ENCODE measurements at regions not wholly inside any gene's neighbourhood (a gene's known extent, or its start where the extent isn't known, plus 50 kb on each side); places are given as distances from the start of the nearest gene placed in this dataset.

DNA sequence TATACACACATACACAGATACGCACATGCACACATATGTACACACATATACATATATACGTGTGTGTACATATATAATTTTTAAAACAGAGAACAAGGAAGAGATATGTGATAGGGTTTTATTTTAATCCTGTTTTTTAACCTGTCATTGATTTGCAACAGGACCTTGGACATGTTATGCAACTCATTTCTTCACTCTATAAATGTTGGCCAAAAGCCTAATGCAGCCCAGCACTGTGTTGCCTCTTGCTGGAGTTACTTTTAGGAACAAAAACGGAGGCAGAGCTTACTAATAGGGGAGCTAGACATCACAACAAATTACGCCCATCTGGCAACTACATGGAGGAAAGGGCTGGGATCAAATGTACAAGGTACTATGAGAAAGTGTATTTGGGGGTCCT lies 179.9 kb upstream of the TAB2 start:
- peaks cover 6% of the 10 kb centered on the region for H3K9me3 Mint-ChIP-seq
- H3K27ac Mint-ChIP-seq: no peak overlapping the region
- no peaks in the 10 kb centered on the region for H3K27me3 Mint-ChIP-seq (ENCODE audit: low read depth)
- H3K36me3 Mint-ChIP-seq: no peaks in the 10 kb centered on the region
- no peak for DNase-seq (ENCODE audit: low spot score in 2 of 2, unreplicated experiment in 2 of 2)
- H3K4me1 Mint-ChIP-seq: peaks cover 20% of the 10 kb centered on the region
- no peak overlapping the region for H3K4me3 Mint-ChIP-seq
- TF ChIP-seq, protein P1, sequence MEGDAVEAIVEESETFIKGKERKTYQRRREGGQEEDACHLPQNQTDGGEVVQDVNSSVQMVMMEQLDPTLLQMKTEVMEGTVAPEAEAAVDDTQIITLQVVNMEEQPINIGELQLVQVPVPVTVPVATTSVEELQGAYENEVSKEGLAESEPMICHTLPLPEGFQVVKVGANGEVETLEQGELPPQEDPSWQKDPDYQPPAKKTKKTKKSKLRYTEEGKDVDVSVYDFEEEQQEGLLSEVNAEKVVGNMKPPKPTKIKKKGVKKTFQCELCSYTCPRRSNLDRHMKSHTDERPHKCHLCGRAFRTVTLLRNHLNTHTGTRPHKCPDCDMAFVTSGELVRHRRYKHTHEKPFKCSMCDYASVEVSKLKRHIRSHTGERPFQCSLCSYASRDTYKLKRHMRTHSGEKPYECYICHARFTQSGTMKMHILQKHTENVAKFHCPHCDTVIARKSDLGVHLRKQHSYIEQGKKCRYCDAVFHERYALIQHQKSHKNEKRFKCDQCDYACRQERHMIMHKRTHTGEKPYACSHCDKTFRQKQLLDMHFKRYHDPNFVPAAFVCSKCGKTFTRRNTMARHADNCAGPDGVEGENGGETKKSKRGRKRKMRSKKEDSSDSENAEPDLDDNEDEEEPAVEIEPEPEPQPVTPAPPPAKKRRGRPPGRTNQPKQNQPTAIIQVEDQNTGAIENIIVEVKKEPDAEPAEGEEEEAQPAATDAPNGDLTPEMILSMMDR (IDR thresholded peaks at IDR 0.05; ENCODE audit: unreplicated experiment): no peak

DNA sequence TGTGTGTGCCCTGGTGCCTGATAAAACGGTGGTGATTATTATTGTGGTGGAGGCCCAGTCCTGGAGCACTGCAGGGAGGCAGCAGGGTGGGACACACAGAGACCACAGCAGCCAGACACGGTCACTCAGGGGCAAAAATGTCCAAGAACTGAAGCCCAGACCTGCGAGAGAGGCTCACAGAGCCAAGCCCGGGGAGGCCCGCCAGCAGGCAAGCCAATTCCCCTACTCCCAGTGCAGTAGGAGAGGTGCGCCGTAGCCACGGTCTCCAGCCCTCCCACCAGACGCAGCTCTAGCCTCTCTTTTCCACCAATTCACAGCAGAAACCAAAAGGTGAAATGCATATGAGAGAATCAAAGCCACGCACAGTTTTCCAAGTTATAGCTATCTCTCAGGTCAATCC lies 179.4 kb upstream of the TAB2 start:
- Mint-ChIP-seq H3K4me3 (no peak overlapping the region), H3K4me1 (peaks cover 20% of the 10 kb centered on the region), H3K36me3 (no peaks in the 10 kb centered on the region), H3K9me3 (peaks cover 6% of the 10 kb centered on the region), H3K27ac (no peak overlapping the region), H3K27me3 (ENCODE audit: low read depth) (no peaks in the 10 kb centered on the region)
- TF ChIP-seq, protein P1 (IDR thresholded peaks at IDR 0.05; ENCODE audit: unreplicated experiment): no peak
- DNase-seq (ENCODE audit: low spot score in 2 of 2, unreplicated experiment in 2 of 2): no peak

DNA sequence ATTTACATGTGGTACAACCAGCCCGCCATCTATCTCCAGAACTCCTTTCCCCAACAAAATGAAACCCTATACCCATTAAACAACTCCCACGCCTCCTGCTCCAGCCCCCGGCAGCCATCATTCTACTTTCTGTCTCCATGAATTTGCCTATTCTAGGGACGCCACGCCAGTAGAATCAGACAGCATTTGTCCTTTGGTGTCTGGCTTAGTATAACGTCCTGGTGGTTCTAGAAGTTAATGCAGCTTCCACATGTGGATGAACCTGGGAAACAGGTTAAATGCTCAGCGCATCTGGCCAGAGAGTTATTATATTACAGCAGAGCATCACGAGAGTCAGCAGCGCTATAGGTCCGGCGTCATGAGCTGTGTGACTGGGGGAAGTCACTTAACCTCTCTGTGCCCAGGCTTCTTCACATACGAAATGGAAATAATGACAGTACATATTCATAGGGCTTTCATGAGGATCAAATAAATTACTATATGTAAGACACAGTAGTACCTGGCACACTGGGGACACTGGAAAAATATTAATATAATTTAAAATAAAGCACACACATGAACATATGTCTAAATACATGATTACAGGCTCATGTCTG lies 178.7 kb upstream of the TAB2 start:
- DNase-seq (ENCODE audit: low spot score in 2 of 2, unreplicated experiment in 2 of 2): no peak
- H3K27me3 Mint-ChIP-seq (ENCODE audit: low read depth): no peaks in the 10 kb centered on the region
- no peaks in the 10 kb centered on the region for H3K36me3 Mint-ChIP-seq
- peaks cover 11% of the 10 kb centered on the region for H3K9me3 Mint-ChIP-seq
- peaks cover 16% of the 10 kb centered on the region for H3K4me1 Mint-ChIP-seq
- peak overlapping the region; percentile 39 for H3K27ac Mint-ChIP-seq
- no peak overlapping the region for H3K4me3 Mint-ChIP-seq
- TF ChIP-seq, protein P1 (IDR thresholded peaks at IDR 0.05; ENCODE audit: unreplicated experiment): no peak

DNA sequence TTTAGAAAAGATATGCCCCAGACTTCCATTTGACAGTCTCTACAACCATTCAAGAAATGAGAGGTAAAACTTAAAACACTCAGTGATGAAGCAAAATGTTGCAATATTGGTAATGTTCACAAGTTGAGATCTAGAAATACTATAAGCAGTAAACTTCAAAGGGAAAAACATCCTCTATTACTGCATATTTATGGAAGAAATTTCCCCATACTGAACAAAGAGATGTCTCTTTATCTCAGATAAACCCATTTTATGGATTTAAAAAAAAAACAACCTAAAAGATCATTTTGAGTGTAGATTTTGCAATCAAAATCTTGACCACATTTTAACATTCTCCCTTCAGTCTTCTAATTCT lies 177.8 kb upstream of the TAB2 start:
- TF ChIP-seq, protein P1 (IDR thresholded peaks at IDR 0.05; ENCODE audit: unreplicated experiment): no peak
- no peak for DNase-seq (ENCODE audit: low spot score in 2 of 2, unreplicated experiment in 2 of 2)
- Mint-ChIP-seq H3K4me1 (peaks cover 16% of the 10 kb centered on the region), H3K27me3 (ENCODE audit: low read depth) (no peaks in the 10 kb centered on the region), H3K9me3 (peaks cover 11% of the 10 kb centered on the region), H3K4me3 (no peak overlapping the region), H3K27ac (peak overlapping the region; percentile 31), H3K36me3 (no peaks in the 10 kb centered on the region)

DNA sequence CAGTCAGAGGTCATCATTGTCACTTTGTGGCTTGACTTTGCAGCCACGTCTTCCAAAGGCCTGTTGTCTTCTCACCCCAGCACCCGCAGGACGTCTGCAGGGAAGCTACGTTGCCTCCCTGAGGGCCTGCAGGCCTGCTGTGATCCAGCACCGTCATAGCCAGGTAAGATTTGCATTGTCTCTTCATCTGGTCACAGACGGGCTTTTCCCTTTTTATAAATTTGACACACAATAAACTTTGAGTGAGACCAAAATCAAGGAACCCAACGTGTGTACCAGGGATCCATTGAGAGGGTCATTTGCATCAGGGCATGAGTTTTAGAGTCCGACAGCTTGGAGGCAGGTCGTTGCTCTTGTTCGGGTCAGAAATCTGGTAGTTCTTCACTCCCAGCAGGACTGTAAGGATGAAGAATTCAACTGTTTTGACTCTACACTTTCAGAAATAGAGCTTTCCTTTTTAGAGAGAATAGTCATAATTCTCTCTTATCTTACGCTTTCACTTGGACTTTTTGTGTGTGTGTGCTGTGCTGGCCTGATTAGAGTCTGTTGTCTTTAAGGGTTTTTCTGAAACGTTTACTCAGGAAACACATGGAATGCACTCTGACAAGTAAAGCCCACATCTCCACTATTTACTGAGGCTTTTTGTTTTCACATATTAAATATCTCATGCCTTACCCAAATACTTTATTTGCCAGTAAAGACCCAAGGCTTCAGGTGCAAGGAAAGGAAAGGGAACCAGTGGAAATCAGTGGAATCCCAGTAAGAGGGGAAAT lies 177.2 kb upstream of the TAB2 start:
- Mint-ChIP-seq H3K4me1 (peaks cover 16% of the 10 kb centered on the region), H3K27ac (peak overlapping the region; percentile 31), H3K4me3 (no peak overlapping the region), H3K36me3 (no peaks in the 10 kb centered on the region), H3K9me3 (peaks cover 11% of the 10 kb centered on the region), H3K27me3 (ENCODE audit: low read depth) (no peaks in the 10 kb centered on the region)
- TF ChIP-seq, protein P1 (IDR thresholded peaks at IDR 0.05; ENCODE audit: unreplicated experiment): no peak
- DNase-seq (ENCODE audit: low spot score in 2 of 2, unreplicated experiment in 2 of 2): no peak
